HG03460 (cell line): ENCODE measurements at regions not wholly inside any gene's neighbourhood (a gene's known extent, or its start where the extent isn't known, plus 50 kb on each side); places are given as distances from the start of the nearest gene placed in this dataset.
"Not testable (repeated sequence)": the region's sequence is repeated elsewhere in the genome, so short reads cannot be mapped to it uniquely, and the experiment has no call there.

Source experiments
- ATAC-seq: cut with Tn5 transposase; IDR thresholded peaks from one replicate; pipeline ENCODE4 v1.9.1; 2021; ENCODE audit not compliant: unreplicated experiment

DNA sequence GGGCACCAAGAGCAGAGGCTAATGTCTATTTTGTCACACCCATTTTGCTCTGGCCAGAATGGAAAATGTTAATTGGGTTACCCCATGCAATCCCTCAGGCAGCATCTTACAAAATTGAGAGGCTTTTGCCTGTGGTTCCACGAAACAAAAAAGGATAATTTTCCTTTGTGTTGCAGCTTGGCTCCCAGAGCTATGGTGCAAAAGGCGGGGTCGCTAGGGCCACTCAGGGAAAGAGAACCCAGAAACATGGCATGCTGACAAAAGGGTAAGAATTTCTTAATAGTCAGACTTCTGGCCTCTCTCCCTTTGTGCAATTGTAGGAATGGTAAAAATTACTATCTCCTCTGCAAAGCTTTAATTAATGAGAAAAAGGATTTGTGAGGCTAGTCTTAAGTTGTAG is 119.6 kb upstream of the BANK1 start:
- ATAC-seq = no peak

DNA sequence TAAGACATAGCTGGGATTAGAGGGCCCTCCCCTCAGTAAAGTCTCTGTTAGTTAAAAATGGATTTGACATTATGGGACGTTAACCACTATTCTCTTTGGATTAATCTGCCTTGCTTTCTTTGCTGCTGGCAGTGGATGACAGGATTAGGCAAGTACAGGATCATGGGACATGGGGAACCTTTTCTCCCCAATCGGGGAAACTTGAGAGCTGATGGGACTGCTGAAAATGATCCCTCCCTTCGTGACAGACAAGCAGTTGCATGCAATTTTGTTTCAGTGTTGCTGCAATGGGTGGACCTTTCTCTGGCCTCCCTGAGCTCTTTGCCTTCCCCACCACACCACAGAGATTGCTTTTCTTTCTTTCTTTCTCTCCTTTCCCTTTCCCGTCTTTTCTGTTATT is 120.2 kb upstream of the BANK1 start:
- ATAC-seq = no peak

DNA sequence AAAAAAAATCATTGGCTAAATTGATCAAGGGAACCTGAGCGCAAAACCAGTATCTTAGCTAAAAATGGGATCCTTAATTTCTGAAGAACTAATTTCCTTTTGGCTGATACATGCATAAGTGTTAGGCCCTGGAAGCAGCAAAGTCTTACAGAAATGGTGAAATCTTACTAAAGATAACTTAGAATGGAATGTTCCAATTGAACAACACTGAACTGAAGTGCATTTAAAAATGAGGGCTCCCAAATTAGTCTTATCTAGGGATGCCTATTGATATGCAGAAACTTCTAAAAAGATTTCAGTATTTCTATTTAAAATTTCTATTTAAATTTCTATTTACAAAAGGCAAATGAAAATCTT is 120.7 kb upstream of the BANK1 start:
- no peak for ATAC-seq

DNA sequence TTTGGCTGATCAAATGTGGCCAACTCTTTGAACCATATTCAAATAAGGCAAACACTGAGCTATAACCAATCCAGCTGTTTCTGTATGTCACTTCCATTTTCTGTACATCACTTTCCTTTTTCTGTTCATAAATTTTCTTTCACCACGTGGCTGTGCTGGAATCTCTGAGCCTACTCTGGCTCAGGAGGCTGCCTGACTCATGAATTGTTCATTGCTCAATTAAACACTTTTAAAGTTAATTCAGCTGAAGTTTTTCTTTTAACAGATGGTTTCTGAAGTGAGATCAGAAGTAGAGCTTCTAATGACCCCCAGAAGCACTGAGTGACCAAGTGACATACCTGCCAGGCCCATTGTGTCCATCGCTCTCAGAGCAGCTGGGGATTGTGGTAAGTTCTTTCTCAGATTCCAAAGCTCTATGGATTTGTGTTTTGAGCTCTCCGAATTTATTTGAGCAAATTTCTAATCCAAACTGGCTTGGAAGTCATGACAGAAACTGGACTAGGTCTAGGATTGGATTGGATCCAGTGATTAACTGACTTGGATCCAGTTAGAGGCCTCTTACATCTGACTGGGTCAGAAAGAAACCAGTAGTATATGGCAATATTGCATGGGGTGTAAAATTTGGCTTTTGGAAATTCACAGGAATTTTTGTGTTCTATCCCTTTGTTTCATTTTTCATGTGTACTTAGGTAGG is 121.2 kb upstream of the BANK1 start:
- no peak for ATAC-seq

DNA sequence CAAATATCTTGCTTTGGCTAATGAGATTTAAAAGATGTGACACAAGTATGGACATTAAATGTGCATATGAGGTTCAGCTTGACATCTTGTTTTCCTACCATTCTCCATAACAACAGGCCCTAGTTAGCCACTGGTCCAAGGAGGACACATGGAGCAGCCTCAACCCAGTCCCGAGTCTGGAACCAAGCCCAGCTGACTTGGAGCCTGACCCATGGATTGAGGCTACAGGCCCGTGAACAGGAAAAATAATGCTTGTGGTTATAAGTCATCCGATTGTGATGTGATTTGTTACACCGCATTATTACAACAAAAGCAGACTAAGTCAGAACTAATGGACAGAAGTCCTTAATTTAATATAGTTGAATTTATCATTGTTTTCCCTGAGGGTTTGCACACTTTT is 123.2 kb upstream of the BANK1 start:
- ATAC-seq = no peak

DNA sequence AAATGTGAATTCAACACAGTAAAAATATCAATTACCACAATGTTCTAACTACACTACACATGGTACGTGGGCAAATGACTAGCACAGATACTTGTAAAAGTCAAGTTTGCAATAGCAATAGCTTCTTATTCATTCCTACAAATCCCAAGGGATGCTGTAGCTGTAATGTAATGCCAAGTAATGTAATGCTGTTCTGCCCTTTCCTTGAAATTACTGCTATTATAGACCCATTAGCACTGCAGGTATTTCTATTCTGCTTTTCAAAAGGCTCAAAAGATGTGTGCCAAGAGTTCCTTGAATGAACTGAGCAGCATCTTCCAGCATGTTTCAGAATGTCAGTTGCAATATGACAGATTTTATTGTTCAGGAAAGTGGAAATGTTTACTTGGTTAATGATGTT is 129.9 kb upstream of the BANK1 start:
- ATAC-seq = no peak

DNA sequence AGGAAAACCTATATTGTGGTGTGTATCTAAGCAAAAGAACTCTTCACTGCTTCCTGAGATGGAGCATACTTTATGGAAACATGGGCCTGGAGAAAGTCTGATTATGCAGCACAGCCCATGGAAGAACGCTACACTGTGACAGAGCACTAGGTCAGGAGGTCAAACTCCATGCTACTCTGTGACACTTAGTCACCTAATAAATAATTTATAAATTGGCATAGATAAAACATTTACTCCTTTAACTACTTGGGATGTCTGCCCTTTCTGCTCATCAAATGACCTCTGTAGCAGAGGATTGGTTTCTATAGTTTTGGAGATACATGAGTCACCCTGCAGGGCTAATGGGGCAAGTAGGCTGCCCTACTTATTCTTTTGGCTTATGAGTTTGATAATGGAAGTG is 134.7 kb upstream of the BANK1 start:
- no peak for ATAC-seq

DNA sequence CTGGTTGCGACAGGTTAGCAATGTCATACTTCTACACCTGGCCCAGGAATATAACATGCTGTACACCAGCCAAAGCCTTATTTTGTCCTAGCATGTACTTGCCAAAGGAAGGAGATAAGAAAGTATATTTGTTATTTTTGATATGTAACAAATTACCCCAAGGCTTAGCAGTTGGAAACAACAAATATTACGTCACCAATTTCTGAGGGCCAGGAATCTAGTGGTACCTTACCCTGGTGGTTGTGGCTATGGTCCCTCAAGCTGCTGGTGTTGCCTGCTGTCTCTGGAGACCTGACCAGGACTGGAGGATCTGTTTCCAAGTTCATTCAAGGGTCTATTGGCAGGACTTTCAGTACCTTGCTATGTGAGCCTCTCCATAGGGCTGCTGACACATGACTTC is 135.5 kb upstream of the BANK1 start:
- ATAC-seq = no peak

DNA sequence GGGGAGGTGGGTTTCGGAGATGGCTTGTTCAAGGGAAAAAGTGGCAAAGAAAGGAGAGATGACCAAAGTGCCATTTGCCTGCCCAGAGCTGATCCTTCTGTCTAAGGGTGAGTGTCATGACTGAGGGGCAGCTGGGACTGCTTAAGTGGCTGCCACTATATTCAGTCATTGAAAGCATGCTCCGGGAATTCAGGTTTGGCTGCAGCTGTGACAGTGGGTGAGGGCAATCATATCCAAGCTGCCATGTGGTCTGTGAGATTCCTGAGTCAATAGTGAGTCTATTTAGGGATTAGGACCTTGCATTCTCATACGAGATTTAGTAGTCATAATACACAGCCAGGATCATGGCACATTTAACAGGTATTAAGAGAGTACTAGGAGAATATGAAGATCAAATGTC is 138.8 kb upstream of the BANK1 start:
- no peak for ATAC-seq

DNA sequence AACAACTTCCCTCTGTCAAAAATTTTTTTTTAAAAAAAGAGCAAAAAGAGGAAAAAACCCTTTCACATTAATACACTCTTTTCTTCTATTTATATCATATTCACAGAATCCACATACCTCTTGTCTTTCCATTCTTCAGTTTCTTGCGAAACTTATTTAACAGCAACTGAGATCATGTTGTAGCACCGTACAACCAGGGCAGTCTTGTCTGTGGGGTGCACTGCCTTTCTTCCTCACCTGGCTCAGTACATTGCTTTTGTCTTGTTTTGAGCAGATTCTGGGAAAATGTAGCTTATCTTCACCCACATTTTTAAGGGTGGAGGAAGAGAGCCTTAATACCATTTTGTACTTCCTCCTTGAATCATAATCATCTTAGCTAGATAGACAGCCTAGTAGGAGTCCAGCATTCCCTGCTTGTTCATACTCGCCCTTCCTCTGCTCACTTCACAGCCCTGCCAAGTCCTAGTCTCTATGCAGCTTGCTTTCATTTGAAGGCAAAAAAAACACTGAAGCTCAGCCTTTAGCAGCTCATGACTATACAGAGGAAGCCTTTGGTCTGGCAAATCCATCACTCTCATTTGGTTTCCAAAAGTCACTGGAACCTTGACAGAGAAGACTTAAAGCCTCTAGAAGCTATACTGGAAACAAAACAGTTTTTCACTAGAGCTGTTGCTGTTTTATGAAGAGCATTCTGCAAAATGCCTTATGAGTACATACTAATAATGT is 140.6 kb upstream of the BANK1 start:
- ATAC-seq = no peak

DNA sequence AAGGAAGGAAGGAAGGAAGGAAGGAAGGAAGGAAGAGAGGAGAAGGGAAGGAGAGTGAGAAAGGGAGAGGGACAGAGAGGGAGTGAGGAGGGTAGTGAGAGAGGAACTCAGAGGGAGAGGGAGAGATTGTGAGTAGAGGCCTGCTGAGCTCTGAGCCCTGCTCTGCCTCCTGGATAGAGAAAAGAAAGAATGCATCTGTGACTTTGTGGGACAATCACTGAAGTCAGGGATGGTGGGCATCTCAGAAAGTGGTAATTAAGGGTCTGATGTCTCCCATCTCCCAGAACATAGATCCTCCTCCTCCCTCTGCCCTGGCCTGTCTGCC is 142.9 kb upstream of the BANK1 start:
- no peak for ATAC-seq

DNA sequence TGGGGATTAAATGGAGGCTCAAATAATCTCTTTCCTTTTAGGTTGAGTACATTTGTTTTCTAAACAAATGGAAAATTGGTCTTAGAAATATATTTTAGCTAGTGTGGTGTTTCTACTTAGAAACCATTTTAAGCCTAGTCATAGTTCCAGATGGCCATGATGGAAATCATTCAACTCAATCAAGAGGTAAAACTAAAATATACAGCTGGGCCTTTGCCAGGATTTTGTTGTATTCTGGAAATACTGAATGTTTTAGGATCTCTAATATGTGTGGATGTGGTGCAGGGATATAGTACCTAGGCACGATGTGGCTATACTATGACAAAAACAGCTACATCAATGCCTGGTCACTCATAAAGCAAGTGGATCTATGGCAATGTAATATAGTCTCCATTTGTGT is 146.0 kb upstream of the BANK1 start:
- ATAC-seq = no peak

DNA sequence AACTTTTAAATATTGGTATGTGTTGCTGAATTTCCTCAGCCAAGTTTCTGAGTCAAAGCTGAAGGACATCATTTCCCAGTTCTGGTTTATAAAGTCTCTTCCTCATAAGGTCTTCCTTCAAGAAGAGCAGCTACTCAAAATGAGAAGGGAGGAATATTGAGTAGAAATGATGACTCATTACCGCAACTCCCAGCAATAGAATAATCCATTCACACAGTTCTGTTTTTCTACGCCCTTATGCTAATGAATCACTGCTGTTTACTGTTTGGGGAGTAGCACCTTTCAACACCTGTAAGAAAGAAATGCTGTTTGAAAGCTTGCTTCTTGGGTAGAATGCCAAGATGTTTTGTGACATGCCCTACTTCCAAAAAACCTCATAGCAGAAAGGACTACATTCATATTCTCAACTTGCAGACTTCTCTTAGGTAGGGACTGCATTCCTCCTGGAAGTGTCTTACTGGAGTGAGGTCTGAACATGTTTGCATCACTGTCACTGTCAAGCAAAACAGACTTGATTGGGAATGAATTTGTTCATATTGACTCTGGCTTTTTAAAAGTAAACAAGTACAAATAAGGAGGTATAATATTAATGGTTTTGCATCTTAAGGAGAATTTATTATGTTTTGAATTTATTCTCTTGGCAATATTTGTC is 147.2 kb upstream of the BANK1 start:
- ATAC-seq = no peak

DNA sequence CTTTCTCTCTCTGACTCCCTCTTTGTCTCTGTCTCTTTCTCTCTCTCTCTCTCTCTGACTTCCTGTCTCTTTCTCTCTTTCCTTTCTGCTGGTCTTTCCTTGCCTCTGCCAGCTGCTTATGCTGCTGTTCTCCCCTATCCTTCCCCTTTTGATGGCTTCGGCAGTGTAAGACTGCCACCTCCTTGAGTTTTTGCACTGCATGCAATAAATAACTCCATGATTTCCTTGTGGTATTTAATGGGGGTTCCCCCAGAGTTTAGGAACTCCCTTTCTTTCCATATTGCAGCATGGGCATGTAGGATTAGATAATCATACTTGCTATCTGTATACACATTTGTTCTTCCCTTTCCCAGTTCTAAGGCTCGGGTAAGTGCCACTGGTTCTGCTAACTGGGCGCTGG is 157.8 kb upstream of the BANK1 start:
- not testable (repeated sequence) for ATAC-seq

DNA sequence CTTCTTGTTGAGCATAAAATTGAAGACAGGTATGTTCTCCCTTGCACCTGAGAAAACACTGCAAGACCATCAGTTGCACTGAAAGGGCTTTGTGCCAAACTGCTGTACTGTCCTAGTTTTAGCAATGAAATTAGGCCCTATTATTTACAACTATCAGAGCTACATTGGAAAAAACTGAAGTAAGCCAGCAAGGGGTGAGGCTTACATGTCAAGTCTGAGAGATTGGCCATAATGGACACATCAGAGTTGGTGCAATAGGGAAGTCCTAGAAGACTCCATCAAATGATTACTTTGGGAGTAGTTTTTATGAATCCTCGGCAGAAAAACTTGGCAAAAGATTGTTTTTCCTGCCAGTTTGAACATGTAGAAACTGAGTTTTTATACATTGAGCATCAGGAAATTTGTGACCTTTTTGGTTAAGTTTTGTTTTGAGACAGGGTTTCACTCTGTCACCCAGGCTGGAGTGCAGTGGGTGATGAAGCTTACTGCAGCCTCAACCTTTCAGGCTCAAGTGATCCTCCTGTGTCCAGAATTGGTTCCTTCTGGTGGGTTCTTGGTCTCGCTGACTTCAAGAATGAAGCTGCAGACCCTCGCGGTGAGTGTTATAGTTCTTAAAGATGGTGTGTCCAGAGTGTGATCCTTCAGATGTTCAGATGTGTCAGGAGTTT is 160.1 kb upstream of the BANK1 start:
- no peak for ATAC-seq

DNA sequence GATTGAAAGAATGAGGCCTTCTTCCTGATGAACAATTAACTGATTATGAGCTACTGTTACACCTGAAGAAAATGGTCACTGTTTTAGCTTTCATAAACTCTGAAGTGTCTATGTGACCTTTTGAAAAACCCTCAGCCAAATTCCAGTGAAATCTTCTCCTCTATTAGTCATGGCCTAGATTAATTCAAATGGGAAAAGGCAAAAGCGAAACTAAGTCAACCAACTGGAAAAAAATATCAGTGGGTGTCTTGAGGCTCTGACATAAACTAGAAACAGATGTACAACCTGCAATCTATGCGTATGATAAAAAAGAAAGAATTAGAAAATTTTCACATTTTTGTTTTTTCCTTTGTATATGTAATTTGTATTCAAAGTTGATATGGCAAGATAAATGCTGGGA is 169.4 kb upstream of the BANK1 start:
- no peak for ATAC-seq

DNA sequence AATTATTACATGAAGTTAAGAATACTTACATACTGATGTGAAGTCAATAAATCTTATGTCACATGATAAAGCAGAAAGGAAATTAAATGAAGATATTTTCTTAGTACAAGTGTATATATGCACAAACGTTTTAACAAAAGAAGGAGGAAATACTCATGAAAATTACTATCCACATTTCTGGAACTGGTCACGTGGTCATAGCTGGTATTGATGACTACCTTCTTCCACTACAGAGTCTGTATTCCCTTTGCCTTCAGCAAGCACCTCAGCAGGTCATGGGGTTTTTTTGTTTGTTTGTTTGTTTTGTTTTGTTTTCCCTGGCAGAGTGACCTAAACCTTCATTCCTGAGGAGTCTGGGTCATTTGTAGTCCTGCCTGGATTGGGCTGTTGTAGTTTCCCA is 174.9 kb upstream of the BANK1 start:
- no peak for ATAC-seq

DNA sequence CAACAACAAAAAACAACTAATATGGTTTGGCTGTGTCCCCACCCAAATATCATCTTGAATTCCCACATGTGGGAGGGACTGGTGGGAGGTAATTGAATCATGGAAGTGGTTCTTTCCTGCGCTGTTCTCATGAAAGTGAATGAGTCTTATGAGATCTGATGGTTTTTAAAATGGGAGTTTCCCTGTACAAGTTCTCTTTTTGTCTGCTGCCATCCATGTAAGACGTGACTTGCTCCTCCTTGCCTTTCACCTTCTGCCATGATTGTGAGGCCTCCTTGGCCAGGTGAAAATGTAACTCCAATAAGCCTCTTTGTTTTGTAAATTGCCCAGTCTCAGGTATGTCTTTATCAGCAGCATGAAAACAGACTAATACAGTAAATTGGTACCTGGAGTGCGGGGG is 183.5 kb upstream of the BANK1 start:
- ATAC-seq = not testable (repeated sequence)

DNA sequence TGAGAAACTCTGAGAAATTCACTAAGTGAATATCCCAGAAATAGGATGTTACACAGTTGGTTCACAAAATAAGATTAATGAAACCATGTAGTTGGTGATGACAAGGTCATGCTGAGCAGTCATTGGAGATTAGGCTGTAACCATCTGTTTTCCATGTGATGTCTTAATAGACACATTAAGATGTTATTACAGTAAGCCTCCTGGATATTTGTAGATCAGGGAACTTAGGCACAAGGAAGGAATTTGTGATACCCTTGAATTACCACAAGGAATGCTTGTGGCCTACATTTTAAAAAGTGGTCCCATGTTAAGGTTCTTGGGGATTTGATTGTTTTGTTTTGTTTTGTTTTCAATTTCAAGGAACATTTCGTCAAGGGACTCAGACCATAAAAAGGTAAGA is 185.6 kb upstream of the BANK1 start:
- ATAC-seq = no peak

DNA sequence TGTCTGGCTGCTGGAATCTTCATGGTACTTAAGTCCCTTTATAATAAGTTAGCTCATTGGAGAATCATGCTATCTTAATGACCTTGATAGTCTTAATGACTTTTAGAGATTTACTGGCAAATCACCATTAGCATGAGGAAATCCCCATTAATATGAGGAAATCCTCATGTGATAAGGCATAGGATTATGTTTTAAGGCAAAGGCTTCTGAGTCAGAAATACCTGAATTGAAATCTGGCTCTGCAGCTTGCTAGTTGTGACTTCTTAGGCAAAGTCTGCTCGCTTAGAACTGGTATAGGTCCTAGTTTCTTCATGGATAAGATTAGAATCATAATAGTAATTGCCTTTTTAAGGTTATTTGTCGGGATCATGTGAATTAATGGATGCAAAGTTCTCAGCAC is 190.2 kb upstream of the BANK1 start:
- ATAC-seq = no peak

DNA sequence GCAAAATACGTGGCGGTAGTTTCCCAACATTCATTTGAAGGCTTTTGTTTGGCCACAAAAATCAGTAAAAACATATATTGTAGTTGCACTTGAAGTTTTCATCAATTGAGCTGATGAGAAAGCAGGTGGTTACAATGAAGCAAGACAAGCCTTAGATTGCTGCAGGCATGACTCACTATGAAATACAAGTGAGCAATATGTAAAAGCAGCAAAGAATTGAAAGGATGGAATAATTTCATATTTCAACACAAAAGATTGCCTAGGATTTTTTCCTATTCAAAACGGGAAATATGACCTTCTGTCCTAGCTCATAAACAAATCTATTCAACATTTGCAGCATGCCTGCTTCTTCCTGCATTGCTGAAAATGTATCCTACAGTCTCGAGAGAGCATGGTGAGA is 190.9 kb upstream of the BANK1 start:
- ATAC-seq = no peak
